ENCODE measurements at regions not wholly inside any gene's neighbourhood (a gene's known extent, or its start where the extent isn't known, plus 50 kb on each side); places are given as distances from the start of the nearest gene placed in this dataset.
"Not testable (repeated sequence)": the region's sequence is repeated elsewhere in the genome, so short reads cannot be mapped to it uniquely, and the experiment has no call there.

DNA sequence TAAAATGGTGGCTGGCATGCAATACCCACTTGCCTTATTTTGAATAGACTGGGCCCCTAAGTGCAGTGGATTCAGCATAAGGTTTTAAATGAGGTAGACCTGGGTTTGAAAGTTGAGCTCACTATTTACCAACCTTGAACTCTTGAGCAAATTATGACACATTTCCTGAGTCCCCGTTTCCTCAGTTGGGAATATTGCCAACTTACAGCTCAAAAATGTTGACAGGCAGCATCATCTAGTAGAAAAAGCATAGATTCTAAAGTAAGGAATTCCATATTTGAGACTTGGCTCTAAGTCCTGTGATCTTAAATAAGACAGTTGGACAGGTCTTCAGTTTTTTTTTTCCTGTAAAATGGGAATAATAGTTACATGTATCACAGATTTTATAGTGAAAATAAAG, 305.5 kb downstream of the ACTR3B start:
- Histone ChIP-seq H3K4me3 (ENCODE audit: low read length) (no peak overlapping the region), H3K36me3 (ENCODE audit: control insufficient read depth, insufficient read depth, low read length) (no peaks in the 10 kb centered on the region), H3K9me3 (replicated peaks; ENCODE audit: control insufficient read depth, low read depth, low read length) (no peaks in the 10 kb centered on the region), H3K4me1 (ENCODE audit: control insufficient read depth, insufficient read depth, low read length) (no peaks in the 10 kb centered on the region), H3K27ac (ENCODE audit: low read length) (no peak overlapping the region), H3K27me3 (ENCODE audit: control insufficient read depth, insufficient read depth, low read length) (no peaks in the 10 kb centered on the region)
- no CpG with 5 or more reads among the region's 1 CpG for WGBS (ENCODE audit: insufficient coverage)
- DNase-seq: no peak

DNA sequence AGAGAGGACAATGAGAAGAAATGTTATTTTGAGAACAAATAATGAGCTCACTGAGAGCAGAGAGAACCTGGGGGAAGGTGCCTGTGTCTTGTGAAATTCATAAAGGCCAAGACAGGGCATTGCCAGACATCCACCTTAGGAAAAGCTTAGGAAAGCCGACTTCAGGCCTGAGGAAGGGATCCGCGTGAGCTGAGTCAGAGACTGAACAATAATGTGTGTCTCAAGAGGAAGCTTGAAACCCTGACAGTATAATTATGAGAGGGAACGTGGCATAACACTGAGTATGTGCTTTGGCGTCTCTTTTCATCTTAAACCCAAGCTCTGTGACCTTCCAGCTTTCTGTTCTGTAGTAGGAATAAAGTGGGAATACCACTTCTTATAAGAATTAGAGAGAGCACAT, 307.2 kb downstream of the ACTR3B start:
- Histone ChIP-seq H3K4me3 (ENCODE audit: low read length) (no peak overlapping the region), H3K27me3 (ENCODE audit: control insufficient read depth, insufficient read depth, low read length) (no peaks in the 10 kb centered on the region), H3K27ac (ENCODE audit: low read length) (no peak overlapping the region), H3K36me3 (ENCODE audit: control insufficient read depth, insufficient read depth, low read length) (no peaks in the 10 kb centered on the region), H3K9me3 (replicated peaks; ENCODE audit: control insufficient read depth, low read depth, low read length) (no peaks in the 10 kb centered on the region), H3K4me1 (ENCODE audit: control insufficient read depth, insufficient read depth, low read length) (no peaks in the 10 kb centered on the region)
- WGBS (ENCODE audit: insufficient coverage): 88% methylated on average over 4 of the region's 5 CpGs
- DNase-seq: no peak

DNA sequence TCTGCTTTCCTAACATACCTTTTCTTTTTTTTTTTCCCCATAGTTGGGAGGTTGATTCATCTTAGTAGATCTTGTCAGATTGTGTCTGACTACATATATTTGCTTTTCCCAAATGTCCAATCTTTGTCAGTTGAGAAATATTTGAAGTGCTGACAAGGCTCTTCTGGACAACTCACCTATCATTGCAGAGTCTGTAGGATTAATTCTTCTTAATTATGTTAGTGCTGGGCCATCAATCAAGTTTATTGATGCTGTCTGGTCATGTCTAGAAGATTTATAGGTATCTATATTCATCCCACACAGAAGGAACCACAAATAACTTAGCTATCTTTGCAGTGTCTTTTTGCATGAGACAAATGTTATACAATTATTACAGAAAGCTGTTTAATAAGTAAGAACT, 310.6 kb downstream of the ACTR3B start:
- H3K27me3 ChIP-seq (ENCODE audit: control insufficient read depth, insufficient read depth, low read length): no peaks in the 10 kb centered on the region
- no peak overlapping the region for H3K27ac ChIP-seq (ENCODE audit: low read length)
- no peaks in the 10 kb centered on the region for H3K9me3 ChIP-seq (replicated peaks; ENCODE audit: control insufficient read depth, low read depth, low read length)
- no peak overlapping the region for H3K4me3 ChIP-seq (ENCODE audit: low read length)
- DNase-seq: no peak
- no peaks in the 10 kb centered on the region for H3K36me3 ChIP-seq (ENCODE audit: control insufficient read depth, insufficient read depth, low read length)
- H3K4me1 ChIP-seq (ENCODE audit: control insufficient read depth, insufficient read depth, low read length): no peaks in the 10 kb centered on the region

DNA sequence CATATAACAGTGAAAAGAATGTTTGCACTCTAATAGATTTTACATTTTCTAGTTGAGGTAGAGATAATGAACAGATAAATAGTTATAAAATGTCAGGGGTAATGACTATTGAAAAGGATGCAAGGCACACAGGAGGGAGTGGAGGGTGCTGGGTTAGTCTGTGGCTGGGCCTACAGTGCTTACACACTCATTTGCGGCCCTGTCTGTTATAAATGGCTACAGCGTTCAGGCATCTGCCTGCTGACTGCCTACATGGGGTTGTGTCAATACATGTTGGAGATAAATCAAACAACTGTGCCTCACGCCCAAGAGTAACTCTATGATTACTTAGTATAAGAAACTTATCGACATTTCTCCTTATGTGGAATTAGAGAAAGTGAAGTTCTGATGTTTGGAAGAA, 313.3 kb downstream of the ACTR3B start:
- Histone ChIP-seq H3K9me3 (replicated peaks; ENCODE audit: control insufficient read depth, low read depth, low read length) (no peaks in the 10 kb centered on the region), H3K27me3 (ENCODE audit: control insufficient read depth, insufficient read depth, low read length) (no peaks in the 10 kb centered on the region), H3K27ac (ENCODE audit: low read length) (no peak overlapping the region), H3K36me3 (ENCODE audit: control insufficient read depth, insufficient read depth, low read length) (no peaks in the 10 kb centered on the region), H3K4me3 (ENCODE audit: low read length) (no peak overlapping the region), H3K4me1 (ENCODE audit: control insufficient read depth, insufficient read depth, low read length) (no peaks in the 10 kb centered on the region)
- no peak for DNase-seq
- WGBS (ENCODE audit: insufficient coverage): 88% methylated on average over 1 of the region's 4 CpGs

DNA sequence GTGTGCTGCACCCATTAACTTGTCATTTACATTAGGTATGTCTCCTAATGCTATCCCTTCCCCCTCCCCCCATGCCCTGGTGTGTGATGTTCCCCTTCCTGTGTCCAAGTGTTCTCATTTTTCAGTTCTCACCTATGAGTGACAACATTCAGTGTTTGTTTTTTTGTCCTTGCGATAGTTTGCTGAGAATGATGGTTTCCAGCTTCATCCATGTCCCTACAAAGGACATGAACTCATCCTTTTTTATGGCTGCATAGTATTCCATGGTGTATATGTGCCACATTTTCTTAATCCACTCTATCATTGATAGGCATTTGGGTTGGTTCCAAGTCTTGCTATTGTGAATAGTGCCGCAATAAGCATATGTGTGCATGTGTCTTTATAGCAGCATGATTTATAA, 316.7 kb downstream of the ACTR3B start:
- H3K4me1 ChIP-seq (ENCODE audit: control insufficient read depth, insufficient read depth, low read length); DNase-seq; H3K9me3 ChIP-seq (replicated peaks; ENCODE audit: control insufficient read depth, low read depth, low read length); H3K4me3 ChIP-seq (ENCODE audit: low read length); H3K27ac ChIP-seq (ENCODE audit: low read length); H3K27me3 ChIP-seq (ENCODE audit: control insufficient read depth, insufficient read depth, low read length); H3K36me3 ChIP-seq (ENCODE audit: control insufficient read depth, insufficient read depth, low read length): not testable (repeated sequence)
- WGBS (ENCODE audit: insufficient coverage): no CpG with 5 or more reads among the region's 2 CpGs

DNA sequence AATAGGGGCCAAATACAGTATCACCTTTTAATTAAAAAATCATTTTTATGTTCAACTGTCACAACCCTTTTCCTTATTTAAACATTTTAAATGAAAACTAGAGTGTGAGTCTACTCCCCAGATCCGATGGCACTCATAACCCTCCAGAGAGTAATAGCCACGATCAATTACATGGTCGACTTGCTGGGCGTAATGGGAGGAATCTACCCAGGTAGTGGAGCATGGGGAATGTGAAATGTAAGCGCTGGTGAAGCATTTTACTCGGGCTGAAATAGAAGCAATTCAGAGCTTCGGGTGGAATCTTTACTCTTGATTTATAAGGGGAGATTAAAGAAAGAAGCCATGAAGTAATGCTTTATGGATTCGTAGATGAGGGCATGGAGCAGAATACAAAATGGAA, 321.9 kb downstream of the ACTR3B start:
- DNase-seq: no peak
- H3K9me3 ChIP-seq (replicated peaks; ENCODE audit: control insufficient read depth, low read depth, low read length): no peaks in the 10 kb centered on the region
- H3K4me3 ChIP-seq (ENCODE audit: low read length): no peak overlapping the region
- no peaks in the 10 kb centered on the region for H3K4me1 ChIP-seq (ENCODE audit: control insufficient read depth, insufficient read depth, low read length)
- H3K27me3 ChIP-seq (ENCODE audit: control insufficient read depth, insufficient read depth, low read length): no peaks in the 10 kb centered on the region
- WGBS (ENCODE audit: insufficient coverage): 57% methylated on average over 4 of the region's 8 CpGs
- no peak overlapping the region for H3K27ac ChIP-seq (ENCODE audit: low read length)
- H3K36me3 ChIP-seq (ENCODE audit: control insufficient read depth, insufficient read depth, low read length): no peaks in the 10 kb centered on the region

DNA sequence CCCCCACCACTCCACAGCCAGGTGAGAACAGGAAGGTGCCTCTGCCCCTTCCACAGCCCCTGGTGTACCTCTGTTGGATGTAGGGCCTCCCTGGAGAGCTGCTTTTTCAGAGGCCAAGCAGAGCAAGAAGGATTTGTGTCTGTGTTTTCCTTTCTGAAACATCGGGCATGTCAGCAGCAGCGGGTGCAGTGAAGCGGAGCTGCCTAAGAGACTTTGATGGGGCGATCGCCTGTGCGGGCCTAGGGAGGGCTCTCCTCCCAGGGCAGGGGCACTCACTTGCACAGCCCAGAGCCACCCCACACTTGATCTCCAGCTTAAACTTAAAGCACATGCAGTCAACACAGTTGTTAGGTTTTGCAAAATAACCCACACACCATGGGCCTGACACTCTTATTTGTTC, 324.7 kb downstream of the ACTR3B start:
- no peaks in the 10 kb centered on the region for H3K27me3 ChIP-seq (ENCODE audit: control insufficient read depth, insufficient read depth, low read length)
- H3K36me3 ChIP-seq (ENCODE audit: control insufficient read depth, insufficient read depth, low read length): no peaks in the 10 kb centered on the region
- H3K4me1 ChIP-seq (ENCODE audit: control insufficient read depth, insufficient read depth, low read length): no peaks in the 10 kb centered on the region
- no peak for DNase-seq
- H3K9me3 ChIP-seq (replicated peaks; ENCODE audit: control insufficient read depth, low read depth, low read length): no peaks in the 10 kb centered on the region
- H3K4me3 ChIP-seq (ENCODE audit: low read length): no peak overlapping the region
- H3K27ac ChIP-seq (ENCODE audit: low read length): no peak overlapping the region
- 80% methylated on average over 6 of the region's 6 CpGs for WGBS (ENCODE audit: insufficient coverage)

DNA sequence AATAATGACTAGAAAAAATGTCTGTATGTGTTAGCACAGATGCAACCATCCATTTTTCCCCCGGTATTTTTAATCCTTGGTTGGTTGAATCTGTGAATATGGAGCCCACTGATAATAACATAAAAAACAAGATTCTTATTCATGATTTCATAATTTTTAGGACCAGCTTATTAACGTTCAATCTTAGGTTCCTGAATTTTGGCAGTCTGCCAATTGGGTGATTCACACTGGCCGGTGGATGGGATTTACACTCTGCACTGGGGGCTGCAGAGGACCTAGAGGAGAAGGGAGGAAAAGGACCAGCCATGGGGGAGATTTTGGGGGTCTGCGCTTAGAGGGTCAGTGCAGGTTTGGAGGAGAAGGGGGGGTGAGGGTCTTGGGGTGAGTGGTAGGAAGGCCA, 327.9 kb downstream of the ACTR3B start:
- Histone ChIP-seq H3K4me3 (ENCODE audit: low read length) (no peak overlapping the region), H3K27ac (ENCODE audit: low read length) (no peak overlapping the region), H3K36me3 (ENCODE audit: control insufficient read depth, insufficient read depth, low read length) (no peaks in the 10 kb centered on the region), H3K4me1 (ENCODE audit: control insufficient read depth, insufficient read depth, low read length) (no peaks in the 10 kb centered on the region), H3K27me3 (ENCODE audit: control insufficient read depth, insufficient read depth, low read length) (peaks cover 3% of the 10 kb centered on the region), H3K9me3 (replicated peaks; ENCODE audit: control insufficient read depth, low read depth, low read length) (no peaks in the 10 kb centered on the region)
- DNase-seq: no peak
- no CpG with 5 or more reads among the region's 4 CpGs for WGBS (ENCODE audit: insufficient coverage)

DNA sequence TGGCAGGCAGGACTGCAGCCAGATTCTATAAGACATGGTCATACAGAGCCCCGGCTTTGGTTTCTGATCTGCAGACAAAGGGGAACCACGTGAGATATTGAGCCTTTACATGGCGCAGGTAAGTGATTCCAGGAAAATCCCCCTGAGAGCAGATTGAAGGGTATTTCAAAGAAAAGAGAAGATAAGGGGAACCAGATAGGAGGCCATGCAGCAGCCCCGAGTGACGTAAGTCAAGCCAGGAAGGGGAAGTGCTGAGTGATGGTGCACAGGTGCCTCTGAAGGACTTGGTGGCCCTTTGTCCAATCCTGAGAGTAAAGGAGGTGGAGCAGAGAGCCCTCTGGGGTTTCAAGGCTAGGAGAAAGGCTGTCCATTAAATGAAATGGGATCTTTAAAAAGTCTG, 329.0 kb downstream of the ACTR3B start:
- H3K4me3 ChIP-seq (ENCODE audit: low read length): no peak overlapping the region
- no peaks in the 10 kb centered on the region for H3K36me3 ChIP-seq (ENCODE audit: control insufficient read depth, insufficient read depth, low read length)
- no peaks in the 10 kb centered on the region for H3K9me3 ChIP-seq (replicated peaks; ENCODE audit: control insufficient read depth, low read depth, low read length)
- 76% methylated on average over 5 of the region's 5 CpGs for WGBS (ENCODE audit: insufficient coverage)
- peaks cover 3% of the 10 kb centered on the region for H3K27me3 ChIP-seq (ENCODE audit: control insufficient read depth, insufficient read depth, low read length)
- H3K4me1 ChIP-seq (ENCODE audit: control insufficient read depth, insufficient read depth, low read length): no peaks in the 10 kb centered on the region
- no peak overlapping the region for H3K27ac ChIP-seq (ENCODE audit: low read length)
- DNase-seq: no peak

DNA sequence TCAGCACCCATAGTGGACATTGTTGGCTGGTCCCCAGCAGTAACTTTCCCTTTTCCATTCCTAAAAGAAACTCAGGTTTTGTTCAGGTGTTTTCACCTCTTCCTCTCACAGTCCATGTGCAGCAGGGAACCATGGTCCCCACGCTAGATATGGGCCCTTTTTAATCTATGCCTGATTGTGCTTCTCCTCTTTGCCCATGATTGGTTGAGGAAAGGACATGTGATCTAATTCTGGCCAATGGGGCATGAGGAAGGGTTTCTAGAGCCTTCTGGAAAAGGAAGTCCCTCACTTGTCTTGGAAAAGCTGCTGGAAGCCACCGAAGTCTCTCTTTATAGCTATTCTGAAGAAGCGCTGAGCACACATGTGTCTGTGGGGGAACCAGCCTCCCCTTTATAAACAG, 330.7 kb downstream of the ACTR3B start:
- DNase-seq: no peak
- no peaks in the 10 kb centered on the region for H3K36me3 ChIP-seq (ENCODE audit: control insufficient read depth, insufficient read depth, low read length)
- no peak overlapping the region for H3K4me3 ChIP-seq (ENCODE audit: low read length)
- H3K27me3 ChIP-seq (ENCODE audit: control insufficient read depth, insufficient read depth, low read length): peaks cover 3% of the 10 kb centered on the region
- no peaks in the 10 kb centered on the region for H3K9me3 ChIP-seq (replicated peaks; ENCODE audit: control insufficient read depth, low read depth, low read length)
- H3K4me1 ChIP-seq (ENCODE audit: control insufficient read depth, insufficient read depth, low read length): no peaks in the 10 kb centered on the region
- WGBS (ENCODE audit: insufficient coverage): no CpG with 5 or more reads among the region's 3 CpGs
- H3K27ac ChIP-seq (ENCODE audit: low read length): no peak overlapping the region

DNA sequence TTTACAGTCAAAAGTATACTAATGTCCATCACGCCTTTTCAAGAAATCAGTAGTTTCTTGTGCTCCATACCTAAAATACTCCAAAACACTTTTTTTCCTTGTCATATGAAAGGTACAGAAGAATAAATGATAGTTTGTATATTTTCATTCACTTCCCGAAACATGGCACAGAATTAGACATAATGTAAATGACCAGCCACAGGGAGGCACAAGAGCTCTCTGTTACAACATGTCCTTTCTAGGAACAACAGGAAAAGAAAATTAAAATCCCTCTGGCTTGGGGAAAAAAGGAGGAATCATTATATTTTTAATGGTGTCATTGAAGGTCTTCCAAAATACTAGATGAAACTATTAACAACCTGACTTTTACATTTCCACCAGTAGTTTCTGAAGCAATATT, 331.2 kb downstream of the ACTR3B start:
- peaks cover 3% of the 10 kb centered on the region for H3K27me3 ChIP-seq (ENCODE audit: control insufficient read depth, insufficient read depth, low read length)
- H3K27ac ChIP-seq (ENCODE audit: low read length): no peak overlapping the region
- no peaks in the 10 kb centered on the region for H3K36me3 ChIP-seq (ENCODE audit: control insufficient read depth, insufficient read depth, low read length)
- no peaks in the 10 kb centered on the region for H3K4me1 ChIP-seq (ENCODE audit: control insufficient read depth, insufficient read depth, low read length)
- DNase-seq: no peak
- WGBS (ENCODE audit: insufficient coverage): no CpG with 5 or more reads among the region's 2 CpGs
- H3K4me3 ChIP-seq (ENCODE audit: low read length): no peak overlapping the region
- H3K9me3 ChIP-seq (replicated peaks; ENCODE audit: control insufficient read depth, low read depth, low read length): no peaks in the 10 kb centered on the region
